Keratinocyte (primary cell): ENCODE measurements at regions not wholly inside any gene's neighbourhood (a gene's known extent, or its start where the extent isn't known, plus 50 kb on each side); places are given as distances from the start of the nearest gene placed in this dataset.

Source experiments
- EZH2 ChIP-seq: IDR thresholded peaks from one replicate; pipeline ENCODE4 v1.6.1; 2012; ENCODE audit warnings: inconsistent platforms, mild to moderate bottlenecking, low read length, moderate library complexity
- TF ChIP-seq, protein P1 (sequence below), 3 experiments: IDR thresholded peaks in 1 of 3; conservative IDR thresholded peaks in 1 of 3; optimal IDR thresholded peaks in 1 of 3; 2 replicates in 2 of 3; 3 replicates in 1 of 3; pipeline versions ENCODE3 to v1.5.1; 2011; ENCODE audit warnings: low read length in 3 of 3, mild to moderate bottlenecking in 3 of 3, moderate library complexity in 2 of 3, control low read depth in 1 of 3, inconsistent platforms in 1 of 3; ENCODE audit not compliant: insufficient read depth in 2 of 3; ENCODE audit errors: extremely low read depth in 1 of 3

DNA sequence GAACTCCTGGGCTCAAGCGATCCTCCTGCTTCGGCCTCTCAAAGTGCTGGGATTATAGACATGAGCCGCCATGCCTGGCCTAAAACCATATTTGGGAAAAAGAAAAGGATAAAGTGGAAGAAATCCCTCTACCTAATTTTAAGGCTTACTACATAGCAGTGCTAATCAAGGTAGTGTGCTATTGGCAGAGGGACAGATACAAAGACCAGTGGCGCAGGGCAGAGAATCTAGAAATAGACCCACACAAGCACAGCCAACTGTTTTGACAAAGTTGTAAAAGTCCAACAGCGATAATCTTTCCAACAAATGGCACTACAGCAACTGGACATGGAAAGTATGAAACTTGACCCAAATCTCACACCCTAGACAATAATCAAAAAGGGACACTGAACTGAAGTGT, 138.4 kb downstream of the TFCP2L1 start:
- TF ChIP-seq, protein P1, sequence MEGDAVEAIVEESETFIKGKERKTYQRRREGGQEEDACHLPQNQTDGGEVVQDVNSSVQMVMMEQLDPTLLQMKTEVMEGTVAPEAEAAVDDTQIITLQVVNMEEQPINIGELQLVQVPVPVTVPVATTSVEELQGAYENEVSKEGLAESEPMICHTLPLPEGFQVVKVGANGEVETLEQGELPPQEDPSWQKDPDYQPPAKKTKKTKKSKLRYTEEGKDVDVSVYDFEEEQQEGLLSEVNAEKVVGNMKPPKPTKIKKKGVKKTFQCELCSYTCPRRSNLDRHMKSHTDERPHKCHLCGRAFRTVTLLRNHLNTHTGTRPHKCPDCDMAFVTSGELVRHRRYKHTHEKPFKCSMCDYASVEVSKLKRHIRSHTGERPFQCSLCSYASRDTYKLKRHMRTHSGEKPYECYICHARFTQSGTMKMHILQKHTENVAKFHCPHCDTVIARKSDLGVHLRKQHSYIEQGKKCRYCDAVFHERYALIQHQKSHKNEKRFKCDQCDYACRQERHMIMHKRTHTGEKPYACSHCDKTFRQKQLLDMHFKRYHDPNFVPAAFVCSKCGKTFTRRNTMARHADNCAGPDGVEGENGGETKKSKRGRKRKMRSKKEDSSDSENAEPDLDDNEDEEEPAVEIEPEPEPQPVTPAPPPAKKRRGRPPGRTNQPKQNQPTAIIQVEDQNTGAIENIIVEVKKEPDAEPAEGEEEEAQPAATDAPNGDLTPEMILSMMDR (optimal IDR thresholded peaks at IDR 0.05 in 1 of 3, IDR thresholded peaks at IDR 0.05 in 1 of 3, conservative IDR thresholded peaks at IDR 0.05 in 1 of 3; ENCODE audit: extremely low read depth in 1 of 3, insufficient read depth in 2 of 3, low read length in 3 of 3): no peak
- no peak for TF ChIP-seq EZH2
